Liver (tissue), 8 donors: ENCODE measurements at regions not wholly inside any gene's neighbourhood (a gene's known extent, or its start where the extent isn't known, plus 50 kb on each side); places are given as distances from the start of the nearest gene placed in this dataset.

Source experiments
- DNase-seq: peaks from one replicate; pipeline ENCODE4 v3.0.0-alpha.2; 2017; ENCODE audit warnings: low spot score
- H3K27ac ChIP-seq, 2 donors: one replicate each; pipeline ENCODE4 v1.7.0; 2013; ENCODE audit warnings: inconsistent platforms in 2 of 2, low read length in 2 of 2, control low read depth in 1 of 2, low read depth in 1 of 2, mild to moderate bottlenecking in 1 of 2
- H3K27me3 ChIP-seq, 4 donors: one replicate each; pipeline versions ENCODE4 v1.6.1 to v1.7.0; 2013; ENCODE audit warnings: low read length in 3 of 4, inconsistent platforms in 1 of 4, mild to moderate bottlenecking in 1 of 4, moderate library complexity in 1 of 4; ENCODE audit not compliant: control insufficient read depth in 4 of 4, insufficient read depth in 4 of 4
- H3K36me3 ChIP-seq, 4 donors: one replicate each; pipeline versions ENCODE4 v1.6.1 to v1.7.0; 2013; ENCODE audit warnings: low read length in 3 of 4, mild to moderate bottlenecking in 3 of 4, low read depth in 1 of 4, moderate library complexity in 1 of 4; ENCODE audit not compliant: control insufficient read depth in 4 of 4, insufficient read depth in 3 of 4
- H3K4me1 ChIP-seq, 4 donors: one replicate each; pipeline versions ENCODE4 v1.6.1 to v1.7.0; 2013; ENCODE audit warnings: low read length in 3 of 4, mild to moderate bottlenecking in 3 of 4, moderate library complexity in 1 of 4; ENCODE audit not compliant: control insufficient read depth in 4 of 4, insufficient read depth in 4 of 4
- H3K4me3 ChIP-seq, 3 donors: one replicate each; pipeline versions ENCODE4 v1.6.1 to v1.7.0; 2013; ENCODE audit warnings: low read length in 3 of 3, control low read depth in 1 of 3, low read depth in 1 of 3, mild to moderate bottlenecking in 1 of 3
- H3K9ac ChIP-seq, 2 donors: one replicate each; pipeline ENCODE4 v1.7.0; 2013; ENCODE audit warnings: low read length in 2 of 2, mild to moderate bottlenecking in 2 of 2, moderate library complexity in 2 of 2, control low read depth in 1 of 2, low read depth in 1 of 2
- H3K9me3 ChIP-seq, 4 donors: one replicate each; pipeline versions ENCODE4 v1.6.1 to v1.7.0; 2013; ENCODE audit warnings: low read length in 3 of 4; ENCODE audit not compliant: control insufficient read depth in 4 of 4
- ATF3 ChIP-seq: IDR thresholded peaks from 2 replicates; pipeline ENCODE4 v1.6.1; 2016; ENCODE audit warnings: antibody characterized with exemption
- CTCF ChIP-seq: fragments of 150-350 bp; IDR thresholded peaks from 2 replicates; pipeline ENCODE4 v1.5.1; 2017; ENCODE audit warnings: improper control_type of control experiment, low read depth, low read length; ENCODE audit not compliant: missing input control
- EGR1 ChIP-seq, 2 donors: IDR thresholded peaks; 2 replicates each; pipeline ENCODE4 v1.6.1; 2016 to 2018; ENCODE audit warnings: antibody characterized with exemption in 2 of 2, low read depth in 2 of 2
- FOXA1 ChIP-seq: IDR thresholded peaks from 2 replicates; pipeline ENCODE4 v1.6.1; 2016; ENCODE audit warnings: antibody characterized with exemption
- FOXA2 ChIP-seq: IDR thresholded peaks from 2 replicates; pipeline ENCODE4 v1.6.1; 2016; ENCODE audit warnings: antibody characterized with exemption
- GABPA ChIP-seq, 2 donors: IDR thresholded peaks in 1 of 2; conservative IDR thresholded peaks in 1 of 2; 2 replicates each; pipeline ENCODE4 v1.6.1; 2016; ENCODE audit warnings: antibody characterized with exemption in 2 of 2, mild to moderate bottlenecking in 1 of 2, moderate library complexity in 1 of 2
- JUND ChIP-seq, 2 donors: IDR thresholded peaks; 2 replicates each; pipeline ENCODE4 v1.6.1; 2016; ENCODE audit warnings: antibody characterized with exemption in 2 of 2
- NR2F2 ChIP-seq: IDR thresholded peaks from 2 replicates; pipeline ENCODE4 v1.6.1; 2016; ENCODE audit warnings: antibody characterized with exemption
- RAD21 ChIP-seq, 2 donors: IDR thresholded peaks; 2 replicates each; pipeline ENCODE4 v1.6.1; 2016; ENCODE audit warnings: antibody characterized with exemption in 2 of 2, mild to moderate bottlenecking in 2 of 2
- SP1 ChIP-seq: IDR thresholded peaks from 2 replicates; pipeline ENCODE4 v1.6.1; 2018; ENCODE audit warnings: antibody characterized with exemption, mild to moderate bottlenecking
- TAF1 ChIP-seq: conservative IDR thresholded peaks from 2 replicates; pipeline ENCODE4 v1.6.1; 2016; ENCODE audit warnings: antibody characterized with exemption, mild to moderate bottlenecking
- YY1 ChIP-seq: IDR thresholded peaks from 2 replicates; pipeline ENCODE4 v1.6.1; 2016; ENCODE audit warnings: antibody characterized with exemption, mild to moderate bottlenecking
- ZBTB33 ChIP-seq: IDR thresholded peaks from 2 replicates; pipeline ENCODE4 v1.6.1; 2016; ENCODE audit warnings: antibody characterized with exemption
- WGBS: extraction: QIAGEN DNeasy Blood & Tissue Kit; methylation state at CpG from one replicate; pipeline ENCODE4 v1.1.7; 2013; 5-methylcytosine and 5-hydroxymethylcytosine counted together
- TF ChIP-seq, protein P1 (sequence below): IDR thresholded peaks from 2 replicates; pipeline ENCODE4 v1.6.1; 2016; ENCODE audit warnings: antibody characterized with exemption
- donor health status: healthy.
- donor health status: healthy.
- donor health status: healthy.
- donor health status: healthy.
- donor health status: healthy.

DNA sequence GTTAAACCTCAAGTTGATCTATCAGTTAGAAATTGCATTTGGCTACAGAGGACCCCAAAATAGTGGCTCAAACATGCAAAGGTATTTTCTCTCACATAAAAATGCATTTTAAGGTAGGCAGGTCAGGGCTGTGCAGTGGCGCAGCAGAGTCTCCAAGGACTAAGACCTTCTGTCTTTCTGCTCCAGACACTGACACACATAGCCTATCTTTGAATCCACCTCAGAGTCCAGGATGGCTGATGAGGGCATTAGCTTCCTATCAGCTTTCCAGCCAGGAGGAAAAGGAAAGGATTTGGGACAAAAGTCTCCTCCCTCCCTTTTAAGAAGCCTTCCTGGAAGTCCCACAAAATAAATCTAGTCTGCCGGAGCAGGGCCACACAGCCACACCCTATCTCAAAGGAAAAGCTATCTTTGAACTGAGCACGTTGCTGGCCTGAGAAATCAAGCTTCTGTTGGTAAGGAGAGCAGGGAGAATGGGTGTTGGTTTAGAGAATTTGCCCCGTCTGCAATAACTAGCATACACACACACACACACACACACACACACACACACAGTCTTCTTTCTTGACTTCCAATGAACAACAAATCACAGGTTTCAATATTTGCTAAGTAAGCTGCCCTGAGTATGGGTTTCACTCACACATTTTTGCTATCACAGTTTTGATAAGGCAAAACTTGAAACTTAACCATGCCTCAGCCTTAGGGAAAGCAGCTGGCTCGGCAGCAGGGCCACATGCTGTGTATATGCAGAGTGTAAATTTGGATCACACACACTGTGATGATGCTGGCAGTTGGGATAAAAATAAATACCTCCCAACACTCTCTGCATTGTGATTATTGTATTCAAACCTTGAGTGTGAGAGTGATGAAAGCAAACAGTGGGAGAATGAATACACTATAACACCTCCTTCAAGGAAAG lies 116.6 kb upstream of the MAP3K1 start:
- Histone ChIP-seq H3K9me3 (no peaks in the 10 kb centered on the region), H3K27me3 (no peaks in the 10 kb centered on the region), H3K4me3 (no peak overlapping the region), H3K4me1 (no peaks in the 10 kb centered on the region), H3K36me3 (no peaks in the 10 kb centered on the region), H3K27ac (no peak overlapping the region), H3K9ac (no peak overlapping the region)
- DNase-seq: no peak
- 48% methylated on average over 5 of the region's 5 CpGs for WGBS
- TF ChIP-seq YY1: no peak
- TF ChIP-seq EGR1 (IDR thresholded peaks at IDR 0.05; ENCODE audit: low read depth in 2 of 2): no peak
- TF ChIP-seq CTCF: no peak
- TF ChIP-seq ZBTB33: no peak
- TF ChIP-seq JUND (IDR thresholded peaks at IDR 0.05): no peak
- no peak for TF ChIP-seq RAD21 (IDR thresholded peaks at IDR 0.05)
- TF ChIP-seq GABPA (IDR thresholded peaks at IDR 0.05 in 1 of 2, conservative IDR thresholded peaks at IDR 0.05 in 1 of 2): no peak
- TF ChIP-seq, protein P1, sequence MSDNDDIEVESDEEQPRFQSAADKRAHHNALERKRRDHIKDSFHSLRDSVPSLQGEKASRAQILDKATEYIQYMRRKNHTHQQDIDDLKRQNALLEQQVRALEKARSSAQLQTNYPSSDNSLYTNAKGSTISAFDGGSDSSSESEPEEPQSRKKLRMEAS: no peak
- no peak for TF ChIP-seq FOXA2
- no peak for TF ChIP-seq NR2F2

- Histone ChIP-seq H3K4me1 (no peaks in the 10 kb centered on the region), H3K4me3 (no peak overlapping the region), H3K27ac (no peak overlapping the region), H3K9ac (no peak overlapping the region), H3K27me3 (no peaks in the 10 kb centered on the region), H3K36me3 (no peaks in the 10 kb centered on the region), H3K9me3 (no peaks in the 10 kb centered on the region)
- no peak for DNase-seq
- 49% methylated on average over 1 of the region's 1 CpG for WGBS
- no peak for TF ChIP-seq JUND (IDR thresholded peaks at IDR 0.05)
- no peak for TF ChIP-seq EGR1 (IDR thresholded peaks at IDR 0.05; ENCODE audit: low read depth in 2 of 2)
- no peak for TF ChIP-seq SP1
- TF ChIP-seq YY1: no peak
- no peak for TF ChIP-seq CTCF
- no peak for TF ChIP-seq FOXA1
- TF ChIP-seq ATF3: no peak
- TF ChIP-seq GABPA (IDR thresholded peaks at IDR 0.05 in 1 of 2, conservative IDR thresholded peaks at IDR 0.05 in 1 of 2): no peak
- TF ChIP-seq TAF1: no peak
Measured at GRCh38 chr5:56696900-56697299, 118.4 kb upstream of the MAP3K1 start.
